Erythroblast (primary cell): ENCODE measurements at regions not wholly inside any gene's neighbourhood (a gene's known extent, or its start where the extent isn't known, plus 50 kb on each side); places are given as distances from the start of the nearest gene placed in this dataset.

Experiments used
- GATA1 ChIP-seq: IDR thresholded peaks from 2 replicates; pipeline ENCODE4 v1.6.1; 2011; ENCODE audit warnings: low read depth, mild to moderate bottlenecking, control low read depth, low read length, moderate library complexity
- POLR2A ChIP-seq: IDR thresholded peaks from 2 replicates; pipeline ENCODE4 v1.6.1; 2011; ENCODE audit warnings: mild to moderate bottlenecking, low read length

DNA sequence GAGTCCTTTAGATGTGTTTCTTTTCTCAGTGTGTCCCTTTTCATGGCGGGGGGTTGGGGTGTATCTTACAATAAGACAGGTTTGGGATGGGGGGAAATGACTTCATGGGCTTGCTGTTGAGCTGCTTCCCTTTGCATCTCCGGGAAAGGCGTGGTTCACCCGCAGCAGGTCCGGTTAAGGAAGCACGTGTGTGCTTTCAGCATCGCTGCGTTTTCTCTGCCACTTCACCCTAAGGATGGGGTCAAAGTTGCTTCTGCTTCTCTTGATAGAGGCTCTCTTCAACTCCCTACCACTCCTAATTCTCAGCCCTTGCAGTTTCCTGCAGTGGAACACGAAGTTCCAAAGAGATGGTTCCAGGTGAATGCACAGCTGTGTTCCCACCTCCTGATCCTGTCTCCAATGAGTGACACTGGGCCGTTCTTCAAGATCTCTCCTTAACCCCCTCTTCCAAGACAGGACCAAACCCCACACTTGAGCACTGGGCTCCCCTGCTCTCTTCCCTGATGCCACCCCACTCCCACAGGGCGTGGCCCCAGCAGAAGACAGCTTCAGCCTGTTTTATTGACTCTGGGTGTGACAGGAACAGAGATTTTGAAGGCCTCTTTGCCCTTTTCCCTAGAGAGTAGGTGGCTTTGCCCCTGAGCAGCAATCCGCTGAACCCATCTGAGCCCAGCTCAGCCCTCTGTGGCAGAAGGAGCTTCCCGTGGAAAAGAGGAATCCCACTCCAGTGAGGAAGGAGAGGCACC, 85.2 kb downstream of the PLEKHG1 start:
- TF ChIP-seq POLR2A (no peak), GATA1 (no peak)
